WTC11 (cell line): ENCODE measurements at regions not wholly inside any gene's neighbourhood (a gene's known extent, or its start where the extent isn't known, plus 50 kb on each side); places are given as distances from the start of the nearest gene placed in this dataset.

ENCODE experiments used
- ATAC-seq: fragments of 200-7000 bp; cut with Tn5 transposase; 2 replicates; pipeline ENCODE4 v1.10.0; 2021; ENCODE audit warnings: mild to moderate bottlenecking, moderate library complexity
- CTCF ChIA-PET: fragments of 300-600 bp; sonication (Branson Sonifier 250); formaldehyde crosslinking; loops from one replicate; lab custom pipeline; 2021; ENCODE audit warnings: antibody characterized with exemption; lab: Charles Lee
- POLR2A ChIA-PET: fragments of 350-600 bp; sonication (Branson Sonifier 250); formaldehyde crosslinking; loops from one replicate; lab custom pipeline; 2021; ENCODE audit warnings: antibody characterized with exemption; lab: Charles Lee
- DNase-seq: peaks from one replicate; pipeline ENCODE4 v3.0.0; 2021; ENCODE audit warnings: low spot score
- H3K27ac Mint-ChIP-seq: 2 replicates; pipeline ENCODE4 v1.8.0; 2021; ENCODE audit warnings: mixed read lengths
- H3K27me3 Mint-ChIP-seq: 2 replicates; pipeline ENCODE4 v1.8.0; 2021; ENCODE audit warnings: low read depth, mild to moderate bottlenecking, moderate library complexity, mixed read lengths
- H3K36me3 Mint-ChIP-seq: 2 replicates; pipeline ENCODE4 v1.8.0; 2021; ENCODE audit warnings: mixed read lengths
- H3K4me1 Mint-ChIP-seq: 2 replicates; pipeline ENCODE4 v1.8.0; 2022; ENCODE audit warnings: mixed read lengths
- H3K4me3 Mint-ChIP-seq: 2 replicates; pipeline ENCODE4 v1.8.0; 2021; ENCODE audit warnings: mild to moderate bottlenecking, moderate library complexity, mixed read lengths
- H3K9me3 Mint-ChIP-seq: 2 replicates; pipeline ENCODE4 v1.8.0; 2021; ENCODE audit warnings: mixed read lengths
- ATF1 ChIP-seq: sonication (generic); formaldehyde crosslinking; IDR thresholded peaks from 2 replicates; pipeline ENCODE4 v1.8.1; 2023; ENCODE audit warnings: mild to moderate bottlenecking, moderate library complexity, missing genetic modification reagents
- CREM ChIP-seq: sonication (generic); formaldehyde crosslinking; IDR thresholded peaks from 2 replicates; pipeline ENCODE4 v1.8.1; 2022; ENCODE audit warnings: mild to moderate bottlenecking, missing genetic modification reagents, moderate library complexity
- ELF4 ChIP-seq: sonication (generic); formaldehyde crosslinking; IDR thresholded peaks from 2 replicates; pipeline ENCODE4 v1.8.1; 2022; ENCODE audit warnings: low read depth, mild to moderate bottlenecking, moderate library complexity, missing genetic modification reagents
- EMX1 ChIP-seq: fragments of 250-450 bp; sonication (Bioruptor Pico); IDR thresholded peaks from 2 replicates; pipeline ENCODE4 v1.8.0; 2021; ENCODE audit warnings: mild to moderate bottlenecking
- GTF2I ChIP-seq: fragments of 250-450 bp; sonication (Bioruptor Pico); conservative IDR thresholded peaks from 2 replicates; pipeline ENCODE4 v1.4.0; 2021; ENCODE audit warnings: mild to moderate bottlenecking
- NFE2L1 ChIP-seq: sonication (generic); formaldehyde crosslinking; IDR thresholded peaks from 2 replicates; pipeline ENCODE4 v1.8.1; 2023; ENCODE audit warnings: missing genetic modification reagents
- NR1H2 ChIP-seq: sonication (generic); formaldehyde crosslinking; IDR thresholded peaks from 2 replicates; pipeline ENCODE4 v1.9.0; 2021; ENCODE audit warnings: mild to moderate bottlenecking, moderate library complexity, missing genetic modification reagents
- RELA ChIP-seq: sonication (generic); formaldehyde crosslinking; IDR thresholded peaks from 2 replicates; pipeline ENCODE4 v1.8.1; 2022; ENCODE audit warnings: missing genetic modification reagents, mild to moderate bottlenecking, borderline replicate concordance
- SMAD3 ChIP-seq: sonication (generic); formaldehyde crosslinking; IDR thresholded peaks from 2 replicates; pipeline ENCODE4 v1.8.0; 2022; ENCODE audit warnings: missing genetic modification reagents, mild to moderate bottlenecking, borderline replicate concordance
- SMAD4 ChIP-seq: sonication (generic); formaldehyde crosslinking; IDR thresholded peaks from 2 replicates; pipeline ENCODE4 v1.8.0; 2022; ENCODE audit warnings: mild to moderate bottlenecking, missing genetic modification reagents
- SP1 ChIP-seq: sonication (generic); formaldehyde crosslinking; conservative IDR thresholded peaks from 2 replicates; pipeline ENCODE4 v1.8.1; 2022; ENCODE audit warnings: missing genetic modification reagents
- TEAD4 ChIP-seq: sonication (generic); formaldehyde crosslinking; IDR thresholded peaks from 2 replicates; pipeline ENCODE4 v1.8.0; 2022; ENCODE audit warnings: mild to moderate bottlenecking, missing genetic modification reagents
- TP53 ChIP-seq: sonication (generic); formaldehyde crosslinking; IDR thresholded peaks from 2 replicates; pipeline ENCODE4 v1.8.1; 2023; ENCODE audit warnings: mild to moderate bottlenecking, missing genetic modification reagents
- ZNF121 ChIP-seq: sonication (generic); formaldehyde crosslinking; IDR thresholded peaks from 2 replicates; pipeline ENCODE4 v1.8.0; 2023; ENCODE audit warnings: missing genetic modification reagents
- ZNF232 ChIP-seq: sonication (generic); formaldehyde crosslinking; IDR thresholded peaks from 2 replicates; pipeline ENCODE4 v1.8.0; 2022; ENCODE audit warnings: mild to moderate bottlenecking, missing genetic modification reagents
- ZNF263 ChIP-seq: sonication (generic); formaldehyde crosslinking; IDR thresholded peaks from 2 replicates; pipeline ENCODE4 v1.8.1; 2022; ENCODE audit warnings: low read depth, mild to moderate bottlenecking, moderate library complexity, missing genetic modification reagents
- TF ChIP-seq, protein P1 (sequence below): sonication (generic); formaldehyde crosslinking; IDR thresholded peaks from 2 replicates; pipeline ENCODE4 v1.8.0; 2022; ENCODE audit warnings: mild to moderate bottlenecking, missing genetic modification reagents
- TF ChIP-seq, protein P2 (sequence below): sonication (generic); formaldehyde crosslinking; IDR thresholded peaks from 2 replicates; pipeline ENCODE4 v1.8.1; 2023; ENCODE audit warnings: mild to moderate bottlenecking, missing genetic modification reagents, borderline replicate concordance
- TF ChIP-seq, protein P3 (sequence below): sonication (generic); formaldehyde crosslinking; IDR thresholded peaks from 2 replicates; pipeline ENCODE4 v1.8.1; 2023; ENCODE audit warnings: mild to moderate bottlenecking, missing genetic modification reagents, moderate library complexity
- TF ChIP-seq, protein P4 (sequence below): fragments of 250-450 bp; sonication (Bioruptor Pico); IDR thresholded peaks from 2 replicates; pipeline ENCODE4 v1.8.0; 2021; ENCODE audit warnings: mild to moderate bottlenecking
- TF ChIP-seq, protein P5 (sequence below): sonication (generic); formaldehyde crosslinking; IDR thresholded peaks from 2 replicates; pipeline ENCODE4 v1.8.1; 2022; ENCODE audit warnings: low read depth, missing genetic modification reagents, borderline replicate concordance
- TF ChIP-seq, protein P6 (sequence below): sonication (generic); formaldehyde crosslinking; conservative IDR thresholded peaks from 2 replicates; pipeline ENCODE4 v1.8.1; 2022; ENCODE audit warnings: mild to moderate bottlenecking, missing genetic modification reagents
- TF ChIP-seq, protein P7 (sequence below): sonication (generic); formaldehyde crosslinking; IDR thresholded peaks from 2 replicates; pipeline ENCODE4 v1.8.1; 2023; ENCODE audit warnings: mild to moderate bottlenecking, missing genetic modification reagents
- TF ChIP-seq, protein P8 (sequence below): sonication (generic); formaldehyde crosslinking; IDR thresholded peaks from 2 replicates; pipeline ENCODE4 v1.8.0; 2023; ENCODE audit warnings: missing genetic modification reagents
- TF ChIP-seq, protein P9 (sequence below): sonication (generic); formaldehyde crosslinking; IDR thresholded peaks from 2 replicates; pipeline ENCODE4 v1.8.0; 2022; ENCODE audit warnings: mild to moderate bottlenecking, missing genetic modification reagents

DNA sequence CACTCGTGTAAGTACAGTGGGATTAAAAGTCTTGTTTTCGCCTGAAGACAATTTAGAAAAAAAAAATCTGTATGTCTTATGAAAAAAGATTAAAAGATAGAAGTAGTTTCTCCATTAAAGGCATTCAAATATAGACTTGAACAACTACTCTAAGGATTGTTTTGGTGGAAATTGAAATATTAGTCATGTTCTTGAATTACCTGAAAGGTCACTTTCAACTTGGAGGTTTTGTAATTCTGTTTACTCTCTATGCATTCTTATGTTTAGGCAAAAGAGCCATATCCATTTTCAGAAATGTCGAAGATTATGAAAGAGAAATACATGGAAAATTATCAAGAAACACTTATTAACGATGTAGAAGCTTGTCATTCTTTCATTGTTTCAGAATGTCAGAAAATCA is 373.7 kb downstream of the ARL4A start:
- Mint-ChIP-seq H3K27me3 (no peaks in the 10 kb centered on the region), H3K36me3 (no peaks in the 10 kb centered on the region), H3K4me3 (no peak overlapping the region), H3K27ac (no peak overlapping the region), H3K9me3 (no peaks in the 10 kb centered on the region), H3K4me1 (peaks cover 7% of the 10 kb centered on the region)
- TF ChIP-seq, protein P1, sequence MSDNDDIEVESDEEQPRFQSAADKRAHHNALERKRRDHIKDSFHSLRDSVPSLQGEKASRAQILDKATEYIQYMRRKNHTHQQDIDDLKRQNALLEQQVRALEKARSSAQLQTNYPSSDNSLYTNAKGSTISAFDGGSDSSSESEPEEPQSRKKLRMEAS (CRISPR knock-in tag) = no peak
- no peak for TF ChIP-seq EMX1 (CRISPR knock-in tag)
- TF ChIP-seq SMAD4 (CRISPR knock-in tag) = no peak
- no peak for TF ChIP-seq ELF4 (CRISPR knock-in tag)
- TF ChIP-seq, protein P2, sequence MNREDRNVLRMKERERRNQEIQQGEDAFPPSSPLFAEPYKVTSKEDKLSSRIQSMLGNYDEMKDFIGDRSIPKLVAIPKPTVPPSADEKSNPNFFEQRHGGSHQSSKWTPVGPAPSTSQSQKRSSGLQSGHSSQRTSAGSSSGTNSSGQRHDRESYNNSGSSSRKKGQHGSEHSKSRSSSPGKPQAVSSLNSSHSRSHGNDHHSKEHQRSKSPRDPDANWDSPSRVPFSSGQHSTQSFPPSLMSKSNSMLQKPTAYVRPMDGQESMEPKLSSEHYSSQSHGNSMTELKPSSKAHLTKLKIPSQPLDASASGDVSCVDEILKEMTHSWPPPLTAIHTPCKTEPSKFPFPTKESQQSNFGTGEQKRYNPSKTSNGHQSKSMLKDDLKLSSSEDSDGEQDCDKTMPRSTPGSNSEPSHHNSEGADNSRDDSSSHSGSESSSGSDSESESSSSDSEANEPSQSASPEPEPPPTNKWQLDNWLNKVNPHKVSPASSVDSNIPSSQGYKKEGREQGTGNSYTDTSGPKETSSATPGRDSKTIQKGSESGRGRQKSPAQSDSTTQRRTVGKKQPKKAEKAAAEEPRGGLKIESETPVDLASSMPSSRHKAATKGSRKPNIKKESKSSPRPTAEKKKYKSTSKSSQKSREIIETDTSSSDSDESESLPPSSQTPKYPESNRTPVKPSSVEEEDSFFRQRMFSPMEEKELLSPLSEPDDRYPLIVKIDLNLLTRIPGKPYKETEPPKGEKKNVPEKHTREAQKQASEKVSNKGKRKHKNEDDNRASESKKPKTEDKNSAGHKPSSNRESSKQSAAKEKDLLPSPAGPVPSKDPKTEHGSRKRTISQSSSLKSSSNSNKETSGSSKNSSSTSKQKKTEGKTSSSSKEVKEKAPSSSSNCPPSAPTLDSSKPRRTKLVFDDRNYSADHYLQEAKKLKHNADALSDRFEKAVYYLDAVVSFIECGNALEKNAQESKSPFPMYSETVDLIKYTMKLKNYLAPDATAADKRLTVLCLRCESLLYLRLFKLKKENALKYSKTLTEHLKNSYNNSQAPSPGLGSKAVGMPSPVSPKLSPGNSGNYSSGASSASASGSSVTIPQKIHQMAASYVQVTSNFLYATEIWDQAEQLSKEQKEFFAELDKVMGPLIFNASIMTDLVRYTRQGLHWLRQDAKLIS (CRISPR knock-in tag) = no peak
- no peak for TF ChIP-seq RELA (CRISPR knock-in tag)
- TF ChIP-seq ZNF263 (CRISPR knock-in tag) = no peak
- TF ChIP-seq, protein P3, sequence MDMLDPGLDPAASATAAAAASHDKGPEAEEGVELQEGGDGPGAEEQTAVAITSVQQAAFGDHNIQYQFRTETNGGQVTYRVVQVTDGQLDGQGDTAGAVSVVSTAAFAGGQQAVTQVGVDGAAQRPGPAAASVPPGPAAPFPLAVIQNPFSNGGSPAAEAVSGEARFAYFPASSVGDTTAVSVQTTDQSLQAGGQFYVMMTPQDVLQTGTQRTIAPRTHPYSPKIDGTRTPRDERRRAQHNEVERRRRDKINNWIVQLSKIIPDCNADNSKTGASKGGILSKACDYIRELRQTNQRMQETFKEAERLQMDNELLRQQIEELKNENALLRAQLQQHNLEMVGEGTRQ (CRISPR knock-in tag) = no peak
- TF ChIP-seq ZNF121 (CRISPR knock-in tag) = no peak
- TF ChIP-seq, protein P4, sequence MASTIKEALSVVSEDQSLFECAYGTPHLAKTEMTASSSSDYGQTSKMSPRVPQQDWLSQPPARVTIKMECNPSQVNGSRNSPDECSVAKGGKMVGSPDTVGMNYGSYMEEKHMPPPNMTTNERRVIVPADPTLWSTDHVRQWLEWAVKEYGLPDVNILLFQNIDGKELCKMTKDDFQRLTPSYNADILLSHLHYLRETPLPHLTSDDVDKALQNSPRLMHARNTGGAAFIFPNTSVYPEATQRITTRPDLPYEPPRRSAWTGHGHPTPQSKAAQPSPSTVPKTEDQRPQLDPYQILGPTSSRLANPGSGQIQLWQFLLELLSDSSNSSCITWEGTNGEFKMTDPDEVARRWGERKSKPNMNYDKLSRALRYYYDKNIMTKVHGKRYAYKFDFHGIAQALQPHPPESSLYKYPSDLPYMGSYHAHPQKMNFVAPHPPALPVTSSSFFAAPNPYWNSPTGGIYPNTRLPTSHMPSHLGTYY (CRISPR knock-in tag) = no peak
- TF ChIP-seq, protein P5, sequence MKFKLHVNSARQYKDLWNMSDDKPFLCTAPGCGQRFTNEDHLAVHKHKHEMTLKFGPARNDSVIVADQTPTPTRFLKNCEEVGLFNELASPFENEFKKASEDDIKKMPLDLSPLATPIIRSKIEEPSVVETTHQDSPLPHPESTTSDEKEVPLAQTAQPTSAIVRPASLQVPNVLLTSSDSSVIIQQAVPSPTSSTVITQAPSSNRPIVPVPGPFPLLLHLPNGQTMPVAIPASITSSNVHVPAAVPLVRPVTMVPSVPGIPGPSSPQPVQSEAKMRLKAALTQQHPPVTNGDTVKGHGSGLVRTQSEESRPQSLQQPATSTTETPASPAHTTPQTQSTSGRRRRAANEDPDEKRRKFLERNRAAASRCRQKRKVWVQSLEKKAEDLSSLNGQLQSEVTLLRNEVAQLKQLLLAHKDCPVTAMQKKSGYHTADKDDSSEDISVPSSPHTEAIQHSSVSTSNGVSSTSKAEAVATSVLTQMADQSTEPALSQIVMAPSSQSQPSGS (CRISPR knock-in tag) = no peak
- TF ChIP-seq GTF2I (CRISPR knock-in tag) = no peak
- TF ChIP-seq ZNF232 (CRISPR knock-in tag) = no peak
- no peak for TF ChIP-seq NR1H2
- no peak for TF ChIP-seq SP1 (CRISPR knock-in tag)
- TF ChIP-seq, protein P6, sequence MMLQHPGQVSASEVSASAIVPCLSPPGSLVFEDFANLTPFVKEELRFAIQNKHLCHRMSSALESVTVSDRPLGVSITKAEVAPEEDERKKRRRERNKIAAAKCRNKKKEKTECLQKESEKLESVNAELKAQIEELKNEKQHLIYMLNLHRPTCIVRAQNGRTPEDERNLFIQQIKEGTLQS = no peak
- TF ChIP-seq TP53 = no peak
- no peak for TF ChIP-seq CREM (CRISPR knock-in tag)
- ATAC-seq (no peak), DNase-seq (no peak)
- CTCF ChIA-PET = no interaction called here
- POLR2A ChIA-PET = no interaction called here

DNA sequence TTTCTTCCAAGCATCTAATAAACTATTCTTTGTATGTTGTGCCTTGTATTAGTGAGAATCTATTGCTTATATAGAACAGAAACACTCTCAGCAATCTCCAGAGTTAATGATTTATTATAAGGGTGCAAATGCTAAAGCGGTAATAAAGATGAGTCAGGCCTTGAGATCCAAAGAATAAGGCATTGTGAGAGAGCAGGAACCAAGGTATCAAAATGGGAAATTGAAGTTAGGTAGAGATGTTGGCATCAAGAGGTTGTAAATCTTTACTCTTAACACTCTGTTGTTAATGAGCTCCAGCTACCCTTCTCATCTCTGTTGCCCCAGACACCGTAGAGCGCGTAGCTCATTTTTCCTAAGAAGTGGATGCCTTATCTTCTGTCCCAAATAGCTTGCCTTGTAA is 375.2 kb downstream of the ARL4A start:
- ATAC-seq = no peak
- H3K4me3 Mint-ChIP-seq = no peak overlapping the region
- CTCF ChIA-PET = interaction anchor here (1.2 kb wide), 1 partner anchor 375 kb away, joined by 3 read pairs; the partner anchor contains the start of gene ARL4A
- TF ChIP-seq, protein P7, sequence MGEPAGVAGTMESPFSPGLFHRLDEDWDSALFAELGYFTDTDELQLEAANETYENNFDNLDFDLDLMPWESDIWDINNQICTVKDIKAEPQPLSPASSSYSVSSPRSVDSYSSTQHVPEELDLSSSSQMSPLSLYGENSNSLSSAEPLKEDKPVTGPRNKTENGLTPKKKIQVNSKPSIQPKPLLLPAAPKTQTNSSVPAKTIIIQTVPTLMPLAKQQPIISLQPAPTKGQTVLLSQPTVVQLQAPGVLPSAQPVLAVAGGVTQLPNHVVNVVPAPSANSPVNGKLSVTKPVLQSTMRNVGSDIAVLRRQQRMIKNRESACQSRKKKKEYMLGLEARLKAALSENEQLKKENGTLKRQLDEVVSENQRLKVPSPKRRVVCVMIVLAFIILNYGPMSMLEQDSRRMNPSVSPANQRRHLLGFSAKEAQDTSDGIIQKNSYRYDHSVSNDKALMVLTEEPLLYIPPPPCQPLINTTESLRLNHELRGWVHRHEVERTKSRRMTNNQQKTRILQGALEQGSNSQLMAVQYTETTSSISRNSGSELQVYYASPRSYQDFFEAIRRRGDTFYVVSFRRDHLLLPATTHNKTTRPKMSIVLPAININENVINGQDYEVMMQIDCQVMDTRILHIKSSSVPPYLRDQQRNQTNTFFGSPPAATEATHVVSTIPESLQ = no peak
- TF ChIP-seq TEAD4 (no peak), NFE2L1 (no peak), SMAD3 (CRISPR knock-in tag) (no peak), ATF1 (CRISPR knock-in tag) (no peak), TP53 (no peak)
- TF ChIP-seq, protein P8, sequence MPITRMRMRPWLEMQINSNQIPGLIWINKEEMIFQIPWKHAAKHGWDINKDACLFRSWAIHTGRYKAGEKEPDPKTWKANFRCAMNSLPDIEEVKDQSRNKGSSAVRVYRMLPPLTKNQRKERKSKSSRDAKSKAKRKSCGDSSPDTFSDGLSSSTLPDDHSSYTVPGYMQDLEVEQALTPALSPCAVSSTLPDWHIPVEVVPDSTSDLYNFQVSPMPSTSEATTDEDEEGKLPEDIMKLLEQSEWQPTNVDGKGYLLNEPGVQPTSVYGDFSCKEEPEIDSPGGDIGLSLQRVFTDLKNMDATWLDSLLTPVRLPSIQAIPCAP (CRISPR knock-in tag) = no peak
- TF ChIP-seq, protein P9, sequence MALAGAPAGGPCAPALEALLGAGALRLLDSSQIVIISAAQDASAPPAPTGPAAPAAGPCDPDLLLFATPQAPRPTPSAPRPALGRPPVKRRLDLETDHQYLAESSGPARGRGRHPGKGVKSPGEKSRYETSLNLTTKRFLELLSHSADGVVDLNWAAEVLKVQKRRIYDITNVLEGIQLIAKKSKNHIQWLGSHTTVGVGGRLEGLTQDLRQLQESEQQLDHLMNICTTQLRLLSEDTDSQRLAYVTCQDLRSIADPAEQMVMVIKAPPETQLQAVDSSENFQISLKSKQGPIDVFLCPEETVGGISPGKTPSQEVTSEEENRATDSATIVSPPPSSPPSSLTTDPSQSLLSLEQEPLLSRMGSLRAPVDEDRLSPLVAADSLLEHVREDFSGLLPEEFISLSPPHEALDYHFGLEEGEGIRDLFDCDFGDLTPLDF (CRISPR knock-in tag) = no peak

More for the DNA sequence above, 375.2 kb downstream of the ARL4A start:
- POLR2A ChIA-PET = no interaction called here
- DNase-seq = no peak
- Mint-ChIP-seq H3K36me3 (no peaks in the 10 kb centered on the region), H3K27me3 (no peaks in the 10 kb centered on the region), H3K27ac (no peak overlapping the region), H3K9me3 (no peaks in the 10 kb centered on the region), H3K4me1 (peaks cover 7% of the 10 kb centered on the region)
